ENCODE measurements at regions not wholly inside any gene's neighbourhood (a gene's known extent, or its start where the extent isn't known, plus 50 kb on each side); places are given as distances from the start of the nearest gene placed in this dataset.
"Not testable (repeated sequence)": the region's sequence is repeated elsewhere in the genome, so short reads cannot be mapped to it uniquely, and the experiment has no call there.

- no peak for DNase-seq (ENCODE audit: low read depth)
These were observed 145.5 kb downstream of the CTH start for GRCh38 chr1:70556541-70556940.

GRCh38 chr1:70567167-70567566 lies 156.1 kb downstream of the CTH start:
- no peak for DNase-seq (ENCODE audit: low read depth)

- DNase-seq (ENCODE audit: low read depth), result no peak
These were observed 160.1 kb downstream of the CTH start for GRCh38 chr1:70571191-70571590.

GRCh38 chr1:70573317-70573843 lies 162.3 kb downstream of the CTH start:
- no peak for DNase-seq (ENCODE audit: low read depth)

- DNase-seq (ENCODE audit: low read depth), result no peak
These were observed 170.6 kb downstream of the CTH start for GRCh38 chr1:70581661-70582060.

DNA sequence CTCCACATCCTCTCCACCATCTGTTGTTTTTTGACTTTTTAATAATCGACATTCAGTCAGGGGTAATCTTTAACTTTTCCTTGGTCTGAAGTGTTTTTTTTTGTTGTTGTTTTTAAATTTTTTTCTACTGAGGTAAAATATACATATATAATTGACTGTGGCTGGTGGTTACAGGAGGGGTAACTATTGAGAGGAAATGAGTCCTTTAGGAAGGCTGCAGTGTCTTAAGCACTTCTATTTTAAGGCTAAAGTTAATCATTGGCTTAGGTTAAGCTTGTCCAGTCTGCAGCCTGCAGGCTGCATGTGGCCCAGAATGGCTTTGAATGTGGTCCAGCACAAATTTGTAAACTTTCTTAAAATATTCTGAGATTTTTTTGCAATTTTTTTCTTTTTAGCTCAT lies 172.5 kb downstream of the CTH start:
- DNase-seq (ENCODE audit: low read depth), result no peak

GRCh38 chr1:70586046-70586445 lies 175.0 kb downstream of the CTH start:
- DNase-seq (ENCODE audit: low read depth), result no peak

- DNase-seq (ENCODE audit: low read depth), result no peak
These were observed 176.9 kb downstream of the CTH start for GRCh38 chr1:70587872-70588366.

DNA sequence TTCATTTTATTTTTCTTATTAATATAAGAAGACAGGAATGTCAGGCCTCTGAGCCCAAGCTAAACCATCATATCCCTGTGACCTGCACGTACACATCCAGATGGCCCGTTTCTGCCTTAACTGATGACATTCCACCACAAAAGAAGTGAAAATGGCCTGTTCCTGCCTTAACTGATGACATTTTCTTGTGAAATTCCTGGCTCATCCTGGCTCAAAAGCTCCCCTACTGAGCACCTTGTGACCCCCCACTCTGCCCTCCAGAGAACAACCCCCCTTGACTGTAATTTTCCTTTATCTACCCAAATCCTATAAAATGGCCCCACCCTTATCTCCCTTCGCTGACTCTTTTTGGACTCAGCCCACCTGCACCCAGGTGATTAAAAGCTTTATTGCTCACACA lies 182.5 kb downstream of the CTH start:
- DNase-seq (ENCODE audit: low read depth), result not testable (repeated sequence)

GRCh38 chr1:70608815-70609214 lies 197.7 kb downstream of the CTH start:
- no peak for DNase-seq (ENCODE audit: low read depth)

- DNase-seq (ENCODE audit: low read depth), result not testable (repeated sequence)
These were observed 199.1 kb downstream of the CTH start for GRCh38 chr1:70610164-70610563.

- DNase-seq (ENCODE audit: low read depth), result no peak
These were observed 205.9 kb downstream of the CTH start for GRCh38 chr1:70616946-70617345.

DNA sequence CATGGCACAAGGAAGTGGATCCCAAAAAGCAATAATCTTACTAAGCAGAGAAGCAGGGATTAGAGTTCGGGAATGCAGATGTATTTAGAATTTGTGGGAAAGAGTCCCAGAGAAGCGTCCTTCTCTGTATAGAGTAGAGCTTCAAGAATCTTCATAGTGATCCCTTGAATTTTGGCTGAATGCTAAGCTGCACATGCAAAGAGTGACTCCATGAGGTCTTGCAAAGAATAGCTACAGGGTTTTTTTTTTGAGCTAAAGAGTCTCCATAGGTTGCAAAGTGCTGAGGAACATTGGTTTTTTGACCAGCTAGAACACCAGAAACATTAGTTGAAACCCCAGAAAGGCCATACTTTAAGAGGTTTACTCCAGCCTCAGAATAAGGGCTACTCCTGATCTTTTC lies 206.7 kb downstream of the CTH start:
- no peak for DNase-seq (ENCODE audit: low read depth)

- no peak for DNase-seq (ENCODE audit: low read depth)
These were observed 216.8 kb downstream of the CTH start for GRCh38 chr1:70627910-70628309.

GRCh38 chr1:70628973-70629372 lies 217.9 kb downstream of the CTH start:
- DNase-seq (ENCODE audit: low read depth), result no peak

GRCh38 chr1:70633004-70633403 lies 221.9 kb downstream of the CTH start:
- DNase-seq (ENCODE audit: low read depth), result no peak

GRCh38 chr1:70635868-70636267 lies 224.8 kb downstream of the CTH start:
- DNase-seq (ENCODE audit: low read depth), result no peak

DNA sequence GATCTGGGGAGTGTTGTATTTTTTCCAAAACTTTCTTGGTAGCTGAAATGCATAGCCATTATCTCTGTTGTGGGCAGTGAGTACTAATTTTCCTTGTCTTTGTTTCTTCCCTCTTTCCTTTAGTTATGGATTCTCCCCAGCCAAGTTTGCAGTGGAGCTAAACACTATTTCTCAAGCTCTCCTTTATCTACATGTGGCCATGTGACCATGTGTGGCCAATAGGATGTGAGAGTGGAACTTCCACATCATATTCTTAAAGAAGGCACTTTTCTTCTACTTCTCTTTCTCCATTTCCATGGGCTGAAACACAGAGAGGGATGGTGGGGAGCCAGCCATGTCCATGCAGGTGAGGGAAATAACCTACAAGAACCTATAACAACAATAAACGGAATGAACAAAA lies 230.8 kb downstream of the CTH start:
- no peak for DNase-seq (ENCODE audit: low read depth)

GRCh38 chr1:70656361-70656760 lies 245.3 kb downstream of the CTH start:
- no peak for DNase-seq (ENCODE audit: low read depth)

GRCh38 chr1:70659891-70660290 lies 248.8 kb downstream of the CTH start:
- no peak for DNase-seq (ENCODE audit: low read depth)

- DNase-seq (ENCODE audit: low read depth), result no peak
These were observed 255.5 kb downstream of the CTH start for GRCh38 chr1:70666381-70667140.

GRCh38 chr1:70667494-70668170 lies 256.6 kb downstream of the CTH start:
- DNase-seq (ENCODE audit: low read depth), result no peak

GRCh38 chr1:70671006-70671405 lies 259.9 kb downstream of the CTH start:
- DNase-seq (ENCODE audit: low read depth), result no peak

All from stimulated activated CD8-positive, alpha-beta memory T cell treated with anti-CD3 and anti-CD28 coated beads, Interleukin-4, amount 100 ng/mL, for 24 hours (primary cell).